GM10266 (cell line): ENCODE measurements at regions not wholly inside any gene's neighbourhood (a gene's known extent, or its start where the extent isn't known, plus 50 kb on each side); places are given as distances from the start of the nearest gene placed in this dataset.

ENCODE experiments used
- DNase-seq: peaks from one replicate; pipeline ENCODE4 v3.0.0; 2012; ENCODE audit errors: extremely low spot score
- CTCF ChIP-seq: IDR thresholded peaks from 2 replicates; pipeline ENCODE4 v1.5.1; 2012; ENCODE audit warnings: mild to moderate bottlenecking, low read depth; ENCODE audit not compliant: control insufficient read depth, insufficient read depth; ENCODE audit errors: missing control alignments

- no peak for DNase-seq
- TF ChIP-seq CTCF = no peak
These were observed 59.1 kb upstream of the IQSEC1 start for GRCh38 chr3:13132281-13132680.

- no peak for DNase-seq
- TF ChIP-seq CTCF = no peak
These were observed 57.4 kb upstream of the IQSEC1 start for GRCh38 chr3:13130464-13131193.

- DNase-seq = no peak
- no peak for TF ChIP-seq CTCF
These were observed 52.1 kb upstream of the IQSEC1 start for GRCh38 chr3:13125092-13126015.

- TF ChIP-seq CTCF = no peak
- DNase-seq = no peak
These were observed 51.4 kb upstream of the IQSEC1 start for GRCh38 chr3:13124631-13125030.

- no peak for DNase-seq
- TF ChIP-seq CTCF = no peak
These were observed 50.5 kb upstream of the IQSEC1 start for GRCh38 chr3:13123765-13124164.

GRCh38 chr3:13123013-13123654, 49.9 kb upstream of the IQSEC1 start:
- TF ChIP-seq CTCF = no peak
- DNase-seq = no peak
